GM12878 (cell line): ENCODE measurements at regions not wholly inside any gene's neighbourhood (a gene's known extent, or its start where the extent isn't known, plus 50 kb on each side); places are given as distances from the start of the nearest gene placed in this dataset.

Experiments
- ATAC-seq: fragments of 200-7000 bp; cut with Tn5 transposase; 3 replicates; pipeline ENCODE4 v1.9.1; 2020; ENCODE audit warnings: mild to moderate bottlenecking, moderate library complexity
- BruUV-seq: library from RNA; stranded (reverse); fragments of 400-500 nt; replicated peaks from 2 replicates; lab custom pipeline; 2021; lab: Mats Ljungman, UMichigan
- CTCF ChIA-PET: fragments of 300-600 bp; sonication (Branson Sonifier 250); formaldehyde crosslinking; extraction: SDS; loops from one replicate; lab custom pipeline; 2021; ENCODE audit warnings: inconsistent platforms; lab: Yijun Ruan, JAX
- POLR2A ChIA-PET: fragments of 350-600 bp; formaldehyde crosslinking; extraction: SDS; loops from one replicate; lab custom pipeline; 2021; ENCODE audit warnings: inconsistent platforms; lab: Charles Lee
- RAD21 ChIA-PET: fragments of 300-600 bp; sonication (Branson Sonifier 250); formaldehyde crosslinking; loops from one replicate; lab custom pipeline; 2023; ENCODE audit warnings: antibody characterized with exemption; ENCODE audit not compliant: unreplicated experiment; lab: Charles Lee
- SMC1A ChIA-PET: fragments of 300-600 bp; sonication (Branson Sonifier 250); formaldehyde crosslinking; loops from one replicate; lab custom pipeline; 2023; ENCODE audit not compliant: unreplicated experiment, uncharacterized antibody; lab: Charles Lee
- DNase-seq: peaks from one replicate; pipeline ENCODE4 v3.0.0-alpha.2; 2011; ENCODE audit warnings: low read depth, low spot score
- FAIRE-seq: peaks from 3 replicates; lab custom pipeline; 2011; peaks lifted over from hg19 to GRCh38; lab: Jason Lieb, UNC
- H2AFZ ChIP-seq: 2 replicates; pipeline ENCODE4 v1.6.0; 2011; ENCODE audit warnings: low read depth, low read length, control low read depth; ENCODE audit not compliant: control insufficient read depth
- H3K27ac ChIP-seq: 2 replicates; pipeline ENCODE4 v1.5.1; 2011; ENCODE audit warnings: control low read depth; ENCODE audit not compliant: control insufficient read depth, insufficient read depth
- H3K27me3 ChIP-seq, 2 experiments: replicated peaks in 1 of 2; 2 replicates each; pipeline versions ENCODE4 v1.6.0 to v1.6.1; 2011; ENCODE audit warnings: low read length in 1 of 2; ENCODE audit not compliant: control insufficient read depth in 2 of 2, insufficient read depth in 2 of 2
- H3K36me3 ChIP-seq, 2 experiments: 2 replicates each; pipeline ENCODE4 v1.5.1; 2011; ENCODE audit warnings: low read length in 1 of 2; ENCODE audit not compliant: control insufficient read depth in 2 of 2, insufficient read depth in 2 of 2
- H3K4me1 ChIP-seq: 2 replicates; pipeline ENCODE4 v1.6.1; 2011; ENCODE audit warnings: mild to moderate bottlenecking, low read length, moderate library complexity, mixed read lengths; ENCODE audit not compliant: control insufficient read depth, insufficient read depth
- H3K4me2 ChIP-seq: 2 replicates; pipeline ENCODE4 v1.6.0; 2011; ENCODE audit warnings: control low read depth; ENCODE audit not compliant: control insufficient read depth, insufficient read depth
- H3K4me3 ChIP-seq: fragments of 200-600 bp; sonication (generic); 2 replicates; pipeline ENCODE4 v1.5.1; 2016
- H3K79me2 ChIP-seq: 2 replicates; pipeline ENCODE4 v1.6.0; 2011; ENCODE audit warnings: low read length; ENCODE audit not compliant: control insufficient read depth, insufficient read depth
- H3K9ac ChIP-seq: 2 replicates; pipeline ENCODE4 v1.8.0; 2011; ENCODE audit warnings: low read length, control low read depth, mixed read lengths; ENCODE audit not compliant: control insufficient read depth, insufficient read depth
- H3K9me3 ChIP-seq: replicated peaks from 3 replicates; pipeline ENCODE4 v1.5.1; 2011; ENCODE audit warnings: mild to moderate bottlenecking, low read length; ENCODE audit not compliant: control insufficient read depth, insufficient read depth
- H4K20me1 ChIP-seq: 2 replicates; pipeline ENCODE4 v1.6.0; 2011; ENCODE audit not compliant: control insufficient read depth, insufficient read depth
- POU2F2 ChIP-seq: IDR thresholded peaks from 3 replicates; pipeline ENCODE4 v1.6.1; 2011; ENCODE audit warnings: low read depth, mild to moderate bottlenecking, low read length, borderline replicate concordance
- RAD51 ChIP-seq: fragments of 450-650 bp; IDR thresholded peaks from 2 replicates; pipeline ENCODE4 v1.6.1; 2016; ENCODE audit warnings: moderate library complexity, mild to moderate bottlenecking, inconsistent platforms
- ZNF207 ChIP-seq: fragments of 450-650 bp; IDR thresholded peaks from 2 replicates; pipeline ENCODE4 v1.6.1; 2014; ENCODE audit warnings: antibody characterized with exemption, mild to moderate bottlenecking, borderline replicate concordance
- in situ Hi-C: fragments of 300-500 bp; cut with MboI; formaldehyde crosslinking; loops from 9 replicates; pipeline ENCODE4 v1.14.3; 2018; ENCODE audit warnings: mixed read lengths
- intact Hi-C: fragments of 100-400 bp; cut with micrococcal nuclease; formaldehyde crosslinking; loops from one replicate; pipeline ENCODE4 v1.14.2; 2022; ENCODE audit not compliant: unreplicated experiment
- TF ChIP-seq, protein P1 (sequence below), 3 experiments: IDR thresholded peaks in 2 of 3; conservative IDR thresholded peaks in 1 of 3; 2 replicates each; pipeline ENCODE4 v1.5.1; 2011; ENCODE audit warnings: low read depth in 3 of 3, low read length in 3 of 3, mild to moderate bottlenecking in 3 of 3, control low read depth in 2 of 3, moderate library complexity in 2 of 3, inconsistent platforms in 1 of 3, mixed read lengths in 1 of 3; ENCODE audit not compliant: control insufficient read depth in 2 of 3, insufficient read depth in 1 of 3; ENCODE audit errors: extremely low read depth in 1 of 3
- TF ChIP-seq, protein P2 (sequence below): fragments of 450-650 bp; IDR thresholded peaks from 2 replicates; pipeline ENCODE4 v1.6.1; 2018; ENCODE audit warnings: mild to moderate bottlenecking, low read depth, moderate library complexity; ENCODE audit not compliant: partially characterized antibody

DNA sequence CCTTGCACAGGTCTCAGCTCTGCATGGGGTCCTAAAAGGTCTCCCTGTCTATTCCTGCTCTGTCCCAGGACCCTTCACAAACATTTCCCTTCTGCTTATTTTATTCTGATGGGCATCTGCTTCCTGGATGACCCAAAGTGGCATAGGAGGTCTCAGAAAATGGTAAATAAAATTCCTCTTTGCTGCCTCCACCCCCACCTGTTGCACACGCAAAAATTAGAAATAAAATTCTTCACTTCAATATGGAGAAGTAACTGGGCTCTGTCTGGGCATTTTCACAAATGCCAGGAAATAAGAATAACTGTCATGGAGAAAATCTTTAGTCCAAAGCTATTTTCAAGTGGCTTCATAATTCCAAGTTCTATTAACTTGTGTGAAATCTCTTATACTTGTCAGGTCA, 106.6 kb upstream of the MAP1B start (continued):
- TF ChIP-seq, protein P1, sequence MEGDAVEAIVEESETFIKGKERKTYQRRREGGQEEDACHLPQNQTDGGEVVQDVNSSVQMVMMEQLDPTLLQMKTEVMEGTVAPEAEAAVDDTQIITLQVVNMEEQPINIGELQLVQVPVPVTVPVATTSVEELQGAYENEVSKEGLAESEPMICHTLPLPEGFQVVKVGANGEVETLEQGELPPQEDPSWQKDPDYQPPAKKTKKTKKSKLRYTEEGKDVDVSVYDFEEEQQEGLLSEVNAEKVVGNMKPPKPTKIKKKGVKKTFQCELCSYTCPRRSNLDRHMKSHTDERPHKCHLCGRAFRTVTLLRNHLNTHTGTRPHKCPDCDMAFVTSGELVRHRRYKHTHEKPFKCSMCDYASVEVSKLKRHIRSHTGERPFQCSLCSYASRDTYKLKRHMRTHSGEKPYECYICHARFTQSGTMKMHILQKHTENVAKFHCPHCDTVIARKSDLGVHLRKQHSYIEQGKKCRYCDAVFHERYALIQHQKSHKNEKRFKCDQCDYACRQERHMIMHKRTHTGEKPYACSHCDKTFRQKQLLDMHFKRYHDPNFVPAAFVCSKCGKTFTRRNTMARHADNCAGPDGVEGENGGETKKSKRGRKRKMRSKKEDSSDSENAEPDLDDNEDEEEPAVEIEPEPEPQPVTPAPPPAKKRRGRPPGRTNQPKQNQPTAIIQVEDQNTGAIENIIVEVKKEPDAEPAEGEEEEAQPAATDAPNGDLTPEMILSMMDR (IDR thresholded peaks at IDR 0.05 in 2 of 3, conservative IDR thresholded peaks at IDR 0.05 in 1 of 3; ENCODE audit: control insufficient read depth in 2 of 3, extremely low read depth in 1 of 3, insufficient read depth in 1 of 3, low read depth in 3 of 3, low read length in 3 of 3) = no peak
- no peak for TF ChIP-seq RAD51
- TF ChIP-seq, protein P2, sequence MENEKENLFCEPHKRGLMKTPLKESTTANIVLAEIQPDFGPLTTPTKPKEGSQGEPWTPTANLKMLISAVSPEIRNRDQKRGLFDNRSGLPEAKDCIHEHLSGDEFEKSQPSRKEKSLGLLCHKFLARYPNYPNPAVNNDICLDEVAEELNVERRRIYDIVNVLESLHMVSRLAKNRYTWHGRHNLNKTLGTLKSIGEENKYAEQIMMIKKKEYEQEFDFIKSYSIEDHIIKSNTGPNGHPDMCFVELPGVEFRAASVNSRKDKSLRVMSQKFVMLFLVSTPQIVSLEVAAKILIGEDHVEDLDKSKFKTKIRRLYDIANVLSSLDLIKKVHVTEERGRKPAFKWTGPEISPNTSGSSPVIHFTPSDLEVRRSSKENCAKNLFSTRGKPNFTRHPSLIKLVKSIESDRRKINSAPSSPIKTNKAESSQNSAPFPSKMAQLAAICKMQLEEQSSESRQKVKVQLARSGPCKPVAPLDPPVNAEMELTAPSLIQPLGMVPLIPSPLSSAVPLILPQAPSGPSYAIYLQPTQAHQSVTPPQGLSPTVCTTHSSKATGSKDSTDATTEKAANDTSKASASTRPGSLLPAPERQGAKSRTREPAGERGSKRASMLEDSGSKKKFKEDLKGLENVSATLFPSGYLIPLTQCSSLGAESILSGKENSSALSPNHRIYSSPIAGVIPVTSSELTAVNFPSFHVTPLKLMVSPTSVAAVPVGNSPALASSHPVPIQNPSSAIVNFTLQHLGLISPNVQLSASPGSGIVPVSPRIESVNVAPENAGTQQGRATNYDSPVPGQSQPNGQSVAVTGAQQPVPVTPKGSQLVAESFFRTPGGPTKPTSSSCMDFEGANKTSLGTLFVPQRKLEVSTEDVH = no peak
- TF ChIP-seq ZNF207 = no peak

DNA sequence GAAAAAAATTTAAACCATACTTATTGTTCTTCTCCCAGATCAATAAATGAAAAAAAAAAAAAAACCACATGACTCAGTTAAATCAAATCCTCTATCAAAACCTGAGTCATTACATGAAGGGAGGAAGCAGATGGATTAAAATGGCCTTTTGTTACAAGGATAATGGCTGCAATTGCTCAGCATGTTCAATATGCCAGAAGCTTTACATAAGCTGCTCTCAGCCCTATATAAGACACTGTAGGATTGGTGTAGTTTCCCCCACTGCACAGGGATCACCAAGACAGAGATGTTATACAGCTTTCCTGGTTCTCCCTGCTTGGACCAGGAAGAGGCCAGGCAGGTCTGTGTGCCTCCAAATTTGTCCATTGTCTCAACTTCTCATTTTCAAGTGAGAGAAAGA, 101.6 kb upstream of the MAP1B start:
- TF ChIP-seq RAD51 (no peak), POU2F2 (no peak)
- Histone ChIP-seq H2AFZ (no peak overlapping the region), H3K36me3 (no peaks in the 10 kb centered on the region), H3K27me3 (no peaks in the 10 kb centered on the region; a peak in 1 of 4 replicates), H3K27ac (no peak overlapping the region), H3K4me1 (no peaks in the 10 kb centered on the region), H3K4me2 (no peak overlapping the region), H3K9me3 (no peaks in the 10 kb centered on the region), H3K4me3 (no peak overlapping the region), H4K20me1 (no peaks in the 10 kb centered on the region), H3K79me2 (no peaks in the 10 kb centered on the region), H3K9ac (no peak overlapping the region)
- in situ Hi-C loops (no loop called here), intact Hi-C loops (no loop called here)
- no peak for DNase-seq
- RAD21 ChIA-PET = no interaction called here
- POLR2A ChIA-PET = no interaction called here
- no peak for ATAC-seq
- CTCF ChIA-PET = no interaction called here
- BruUV-seq = no TSS peak
- FAIRE-seq = no peak
- SMC1A ChIA-PET = no interaction called here
